ENCODE measurements at regions not wholly inside any gene's neighbourhood (a gene's known extent, or its start where the extent isn't known, plus 50 kb on each side); places are given as distances from the start of the nearest gene placed in this dataset.

DNA sequence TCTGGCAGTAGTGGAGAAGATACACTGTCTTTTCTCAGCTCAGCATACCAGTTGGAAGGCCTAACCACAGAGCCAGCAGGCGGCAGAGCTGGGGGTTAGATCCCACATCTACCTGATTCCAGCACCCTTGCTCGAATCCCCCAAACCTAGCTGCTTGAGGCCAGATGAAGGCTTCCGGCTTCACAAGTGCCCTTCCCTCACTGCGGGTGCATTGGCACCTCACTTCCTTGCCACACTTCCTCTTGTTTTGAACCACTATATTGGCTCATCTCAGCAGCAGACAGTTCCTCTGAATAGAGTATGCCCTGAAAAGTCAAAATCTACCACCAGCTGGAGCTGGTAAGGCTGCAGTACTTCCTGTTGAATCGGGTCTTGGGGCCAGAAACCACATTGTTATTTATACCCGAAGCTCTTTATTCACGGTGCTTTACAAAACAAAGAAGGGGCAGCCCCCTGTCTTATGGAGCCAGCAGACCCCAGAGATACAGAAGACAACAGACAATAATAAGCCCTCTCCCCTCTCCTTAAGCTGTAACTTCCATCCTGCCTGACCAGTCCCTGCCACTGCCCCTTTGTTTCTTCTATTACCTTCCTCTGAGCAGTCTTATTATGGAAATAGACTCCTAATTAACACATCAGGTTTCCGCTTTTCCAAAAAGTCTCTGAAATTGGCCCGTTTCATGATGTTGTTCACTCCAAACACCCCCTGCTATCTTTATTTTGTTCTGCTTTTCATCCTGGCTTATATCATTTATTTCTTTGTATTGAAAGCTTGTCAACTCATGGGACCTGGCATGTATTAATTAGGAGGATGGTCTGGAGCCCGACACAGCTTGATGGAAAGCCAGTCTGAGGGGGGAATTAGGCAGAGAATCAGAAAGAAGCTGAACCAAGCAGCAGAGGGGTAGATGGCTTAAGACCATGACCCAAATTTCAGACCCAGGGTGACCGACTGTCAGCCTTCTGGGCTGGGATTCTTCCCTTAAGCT is 233.5 kb downstream of the EFCAB11 start:
- POLR2A ChIA-PET (ENCODE audit: low non-redundant PET) = no interaction called here
- H3K36me3 ChIP-seq (ENCODE audit: insufficient read depth, low read length, poor library complexity, severe bottlenecking) = no peaks in the 10 kb centered on the region
- TF ChIP-seq, protein P1, sequence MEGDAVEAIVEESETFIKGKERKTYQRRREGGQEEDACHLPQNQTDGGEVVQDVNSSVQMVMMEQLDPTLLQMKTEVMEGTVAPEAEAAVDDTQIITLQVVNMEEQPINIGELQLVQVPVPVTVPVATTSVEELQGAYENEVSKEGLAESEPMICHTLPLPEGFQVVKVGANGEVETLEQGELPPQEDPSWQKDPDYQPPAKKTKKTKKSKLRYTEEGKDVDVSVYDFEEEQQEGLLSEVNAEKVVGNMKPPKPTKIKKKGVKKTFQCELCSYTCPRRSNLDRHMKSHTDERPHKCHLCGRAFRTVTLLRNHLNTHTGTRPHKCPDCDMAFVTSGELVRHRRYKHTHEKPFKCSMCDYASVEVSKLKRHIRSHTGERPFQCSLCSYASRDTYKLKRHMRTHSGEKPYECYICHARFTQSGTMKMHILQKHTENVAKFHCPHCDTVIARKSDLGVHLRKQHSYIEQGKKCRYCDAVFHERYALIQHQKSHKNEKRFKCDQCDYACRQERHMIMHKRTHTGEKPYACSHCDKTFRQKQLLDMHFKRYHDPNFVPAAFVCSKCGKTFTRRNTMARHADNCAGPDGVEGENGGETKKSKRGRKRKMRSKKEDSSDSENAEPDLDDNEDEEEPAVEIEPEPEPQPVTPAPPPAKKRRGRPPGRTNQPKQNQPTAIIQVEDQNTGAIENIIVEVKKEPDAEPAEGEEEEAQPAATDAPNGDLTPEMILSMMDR (conservative IDR thresholded peaks at IDR 0.05; ENCODE audit: low read depth, low read length) = no peak
- no peak for TF ChIP-seq EZH2 (IDR thresholded peaks at IDR 0.05; ENCODE audit: borderline replicate concordance, low read depth, low read length, poor library complexity, severe bottlenecking)
- no peak overlapping the region for H3K27ac ChIP-seq (ENCODE audit: low read depth, low read length, poor library complexity, severe bottlenecking)
- no peaks in the 10 kb centered on the region for H3K9me3 ChIP-seq (ENCODE audit: low read depth, low read length, poor library complexity, severe bottlenecking)
- no TSS peak for BruUV-seq (replicated peaks)
- H3K4me3 ChIP-seq (ENCODE audit: low read depth, low read length, poor library complexity, severe bottlenecking) = no peak overlapping the region
- CTCF ChIA-PET = no interaction called here
- H3K4me1 ChIP-seq (ENCODE audit: insufficient read depth, low read length, poor library complexity, severe bottlenecking) = no peaks in the 10 kb centered on the region
- intact Hi-C loops (cut with micrococcal nuclease; ENCODE audit: unreplicated experiment) = no loop called here
- no peaks in the 10 kb centered on the region for H3K27me3 ChIP-seq (replicated peaks; ENCODE audit: insufficient read depth, low read depth, low read length, poor library complexity)
- no peak for DNase-seq (ENCODE audit: low spot score)

DNA sequence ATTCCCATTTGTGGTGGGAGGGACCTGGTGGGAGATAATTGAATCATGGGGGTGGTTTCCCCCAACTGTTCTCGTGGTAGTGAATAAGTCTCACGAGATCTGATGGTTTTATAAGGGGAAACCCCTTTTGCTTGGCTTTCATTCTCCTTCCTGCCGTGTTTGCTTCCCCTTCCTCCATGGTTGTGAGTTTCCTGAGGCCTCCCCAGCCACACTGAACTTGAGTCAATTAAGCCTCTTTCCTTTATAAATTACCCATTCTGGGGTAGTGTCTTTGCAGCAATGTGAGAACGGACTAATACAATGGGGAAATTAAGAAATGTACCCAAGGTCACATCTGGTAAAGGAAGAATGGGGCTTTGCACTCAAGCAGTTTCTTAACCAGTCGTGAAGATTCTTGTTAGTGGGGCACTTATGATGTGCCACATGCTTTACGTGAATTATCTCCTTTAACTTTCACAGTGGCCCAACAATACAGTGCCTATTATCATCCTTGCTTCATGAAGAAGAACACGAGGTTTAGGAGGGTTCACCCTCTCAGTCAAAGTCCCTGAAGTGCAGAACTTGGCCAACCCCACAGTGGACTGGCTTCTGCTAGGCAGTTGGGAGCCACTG is 234.3 kb downstream of the EFCAB11 start:
- H3K4me1 ChIP-seq (ENCODE audit: insufficient read depth, low read length, poor library complexity, severe bottlenecking) = no peaks in the 10 kb centered on the region
- no peak overlapping the region for H3K4me3 ChIP-seq (ENCODE audit: low read depth, low read length, poor library complexity, severe bottlenecking)
- H3K9me3 ChIP-seq (ENCODE audit: low read depth, low read length, poor library complexity, severe bottlenecking) = no peaks in the 10 kb centered on the region
- TF ChIP-seq EZH2 (IDR thresholded peaks at IDR 0.05; ENCODE audit: borderline replicate concordance, low read depth, low read length, poor library complexity, severe bottlenecking) = no peak
- TF ChIP-seq, protein P1 (conservative IDR thresholded peaks at IDR 0.05; ENCODE audit: low read depth, low read length) = no peak
- no peak overlapping the region for H3K27ac ChIP-seq (ENCODE audit: low read depth, low read length, poor library complexity, severe bottlenecking)
- intact Hi-C loops (cut with micrococcal nuclease; ENCODE audit: unreplicated experiment) = no loop called here
- no peak for DNase-seq (ENCODE audit: low spot score)
- no peaks in the 10 kb centered on the region for H3K36me3 ChIP-seq (ENCODE audit: insufficient read depth, low read length, poor library complexity, severe bottlenecking)
- ChIA-PET CTCF (no interaction called here), POLR2A (ENCODE audit: low non-redundant PET) (no interaction called here)
- BruUV-seq (replicated peaks) = no TSS peak
- no peaks in the 10 kb centered on the region for H3K27me3 ChIP-seq (replicated peaks; ENCODE audit: insufficient read depth, low read depth, low read length, poor library complexity)

DNA sequence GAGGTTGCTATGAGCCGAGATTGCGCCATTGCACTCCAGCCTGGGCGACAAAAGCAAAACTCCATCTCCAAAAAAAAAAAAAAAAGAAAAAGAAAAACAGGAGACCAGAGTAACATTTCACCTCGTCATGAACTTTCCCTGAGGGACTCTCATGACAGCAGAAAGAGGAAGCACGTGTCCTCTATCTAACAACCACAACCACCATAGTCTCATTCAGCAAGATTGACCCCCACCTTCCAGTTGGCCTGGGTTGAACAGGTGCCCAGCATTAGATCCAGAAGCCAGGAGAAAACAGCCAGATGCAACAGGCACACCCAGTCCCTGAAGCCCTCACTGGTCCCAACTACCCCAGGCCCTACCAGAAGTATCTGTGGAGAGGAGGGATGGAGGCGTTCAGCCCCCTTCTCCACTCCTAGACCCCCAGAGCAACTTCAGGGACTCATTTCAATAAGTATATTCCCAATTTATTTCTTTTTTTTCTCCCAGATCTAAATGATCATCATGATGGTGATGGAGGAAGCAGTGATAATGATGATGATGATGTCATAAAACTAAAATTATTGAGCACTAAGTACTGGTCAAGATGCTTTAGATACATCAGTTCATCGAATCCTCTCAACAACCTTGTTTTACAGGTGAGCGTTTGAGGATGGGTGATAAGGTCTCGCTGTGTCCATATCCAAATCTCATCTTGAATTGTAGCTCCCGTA is 235.0 kb downstream of the EFCAB11 start:
- DNase-seq (ENCODE audit: low spot score) = no peak
- ChIA-PET POLR2A (ENCODE audit: low non-redundant PET) (no interaction called here), CTCF (no interaction called here)
- Histone ChIP-seq H3K27ac (ENCODE audit: low read depth, low read length, poor library complexity, severe bottlenecking) (no peak overlapping the region), H3K36me3 (ENCODE audit: insufficient read depth, low read length, poor library complexity, severe bottlenecking) (no peaks in the 10 kb centered on the region), H3K9me3 (ENCODE audit: low read depth, low read length, poor library complexity, severe bottlenecking) (no peaks in the 10 kb centered on the region), H3K4me3 (ENCODE audit: low read depth, low read length, poor library complexity, severe bottlenecking) (no peak overlapping the region), H3K4me1 (ENCODE audit: insufficient read depth, low read length, poor library complexity, severe bottlenecking) (no peaks in the 10 kb centered on the region), H3K27me3 (replicated peaks; ENCODE audit: insufficient read depth, low read depth, low read length, poor library complexity) (no peaks in the 10 kb centered on the region)
- intact Hi-C loops (cut with micrococcal nuclease; ENCODE audit: unreplicated experiment) = no loop called here
- no peak for TF ChIP-seq EZH2 (IDR thresholded peaks at IDR 0.05; ENCODE audit: borderline replicate concordance, low read depth, low read length, poor library complexity, severe bottlenecking)
- TF ChIP-seq, protein P1 (conservative IDR thresholded peaks at IDR 0.05; ENCODE audit: low read depth, low read length) = no peak
- BruUV-seq (replicated peaks) = no TSS peak
